ENCODE measurements at regions not wholly inside any gene's neighbourhood (a gene's known extent, or its start where the extent isn't known, plus 50 kb on each side); places are given as distances from the start of the nearest gene placed in this dataset.
"Not testable (repeated sequence)": the region's sequence is repeated elsewhere in the genome, so short reads cannot be mapped to it uniquely, and the experiment has no call there.

GRCh38 chr2:242046206-242046826 lies 176.8 kb downstream of the RTP5 start:
- TF ChIP-seq CTCF (IDR thresholded peaks at IDR 0.05) = no peak
- Histone ChIP-seq H3K4me1 (ENCODE audit: control insufficient read depth in 1 of 2, low read depth in 2 of 2) (no peaks in the 10 kb centered on the region), H3K9me3 (no peaks in the 10 kb centered on the region), H3K4me3 (no peak overlapping the region), H3K27me3 (replicated peaks; ENCODE audit: insufficient read depth) (no peaks in the 10 kb centered on the region), H3K36me3 (no peaks in the 10 kb centered on the region), H3K27ac (no peak overlapping the region)
- ATAC-seq (ENCODE audit: insufficient number of reproducible peaks, low FRiP score, low read depth) (no peak), DNase-seq (ENCODE audit: low spot score) (no peak)

GRCh38 chr2:242047963-242048362 lies 178.4 kb downstream of the RTP5 start:
- no peak overlapping the region for H3K27ac ChIP-seq
- TF ChIP-seq CTCF (IDR thresholded peaks at IDR 0.05) = no peak
- no peaks in the 10 kb centered on the region for H3K9me3 ChIP-seq
- H3K36me3 ChIP-seq = no peaks in the 10 kb centered on the region
- no peaks in the 10 kb centered on the region for H3K27me3 ChIP-seq (replicated peaks; ENCODE audit: insufficient read depth)
- DNase-seq (ENCODE audit: low spot score) = no peak
- no peaks in the 10 kb centered on the region for H3K4me1 ChIP-seq (ENCODE audit: control insufficient read depth in 1 of 2, low read depth in 2 of 2)
- no peak overlapping the region for H3K4me3 ChIP-seq
- no peak for ATAC-seq (ENCODE audit: insufficient number of reproducible peaks, low FRiP score, low read depth)

- H3K9me3 ChIP-seq = no peaks in the 10 kb centered on the region
- H3K36me3 ChIP-seq = no peaks in the 10 kb centered on the region
- no peaks in the 10 kb centered on the region for H3K4me1 ChIP-seq (ENCODE audit: control insufficient read depth in 1 of 2, low read depth in 2 of 2)
- no peak for DNase-seq (ENCODE audit: low spot score)
- no peak overlapping the region for H3K4me3 ChIP-seq
- H3K27me3 ChIP-seq (replicated peaks; ENCODE audit: insufficient read depth) = no peaks in the 10 kb centered on the region
- ATAC-seq (ENCODE audit: insufficient number of reproducible peaks, low FRiP score, low read depth) = no peak
- no peak for TF ChIP-seq CTCF (IDR thresholded peaks at IDR 0.05)
- H3K27ac ChIP-seq = no peak overlapping the region
These were observed 178.9 kb downstream of the RTP5 start for GRCh38 chr2:242048479-242048878.

- not testable (repeated sequence) for H3K4me3 ChIP-seq; H3K27me3 ChIP-seq (replicated peaks; ENCODE audit: insufficient read depth); H3K9me3 ChIP-seq; DNase-seq (ENCODE audit: low spot score); ATAC-seq (ENCODE audit: insufficient number of reproducible peaks, low FRiP score, low read depth); H3K36me3 ChIP-seq; H3K27ac ChIP-seq; H3K4me1 ChIP-seq (ENCODE audit: control insufficient read depth in 1 of 2, low read depth in 2 of 2)
These were observed 180.0 kb downstream of the RTP5 start for GRCh38 chr2:242049492-242049891.

- no peaks in the 10 kb centered on the region for H3K27me3 ChIP-seq (replicated peaks; ENCODE audit: insufficient read depth)
- no peak overlapping the region for H3K4me3 ChIP-seq
- H3K4me1 ChIP-seq (ENCODE audit: control insufficient read depth in 1 of 2, low read depth in 2 of 2) = no peaks in the 10 kb centered on the region
- no peaks in the 10 kb centered on the region for H3K9me3 ChIP-seq
- TF ChIP-seq CTCF (IDR thresholded peaks at IDR 0.05) = no peak
- H3K36me3 ChIP-seq = no peaks in the 10 kb centered on the region
- DNase-seq (ENCODE audit: low spot score) (no peak), ATAC-seq (ENCODE audit: insufficient number of reproducible peaks, low FRiP score, low read depth) (no peak)
- no peak overlapping the region for H3K27ac ChIP-seq
These were observed 181.9 kb downstream of the RTP5 start for GRCh38 chr2:242051463-242051862.

- ATAC-seq (ENCODE audit: insufficient number of reproducible peaks, low FRiP score, low read depth) (no peak), DNase-seq (ENCODE audit: low spot score) (no peak)
- Histone ChIP-seq H3K36me3 (no peaks in the 10 kb centered on the region), H3K4me3 (no peak overlapping the region), H3K9me3 (no peaks in the 10 kb centered on the region), H3K4me1 (ENCODE audit: control insufficient read depth in 1 of 2, low read depth in 2 of 2) (no peaks in the 10 kb centered on the region), H3K27ac (no peak overlapping the region), H3K27me3 (replicated peaks; ENCODE audit: insufficient read depth) (no peaks in the 10 kb centered on the region)
- no peak for TF ChIP-seq CTCF (IDR thresholded peaks at IDR 0.05)
These were observed 182.9 kb downstream of the RTP5 start for GRCh38 chr2:242052421-242052820.
